ENCODE measurements at regions not wholly inside any gene's neighbourhood (a gene's known extent, or its start where the extent isn't known, plus 50 kb on each side); places are given as distances from the start of the nearest gene placed in this dataset.
"Not testable (repeated sequence)": the region's sequence is repeated elsewhere in the genome, so short reads cannot be mapped to it uniquely, and the experiment has no call there.

- CTCF ChIA-PET; H3K27ac Mint-ChIP-seq; ATAC-seq; H3K4me3 Mint-ChIP-seq; H3K4me1 Mint-ChIP-seq (ENCODE audit: low read depth); POLR2A ChIA-PET; H3K36me3 Mint-ChIP-seq (ENCODE audit: low read depth); intact Hi-C loops (cut with micrococcal nuclease); H3K9me3 Mint-ChIP-seq; H3K27me3 Mint-ChIP-seq; DNase-seq: not testable (repeated sequence)
Observed at GRCh38 chr5:34329201-34329600, 286.2 kb upstream of the C1QTNF3 start.

GRCh38 chr5:34329611-34330108, 286.6 kb upstream of the C1QTNF3 start:
- H3K9me3 Mint-ChIP-seq; H3K4me3 Mint-ChIP-seq; H3K36me3 Mint-ChIP-seq (ENCODE audit: low read depth); CTCF ChIA-PET; POLR2A ChIA-PET; H3K27ac Mint-ChIP-seq; ATAC-seq; H3K27me3 Mint-ChIP-seq; H3K4me1 Mint-ChIP-seq (ENCODE audit: low read depth); intact Hi-C loops (cut with micrococcal nuclease); DNase-seq: not testable (repeated sequence)

GRCh38 chr5:34331928-34332454, 289.0 kb upstream of the C1QTNF3 start:
- H3K4me1 Mint-ChIP-seq (ENCODE audit: low read depth); ATAC-seq; H3K27me3 Mint-ChIP-seq; intact Hi-C loops (cut with micrococcal nuclease); CTCF ChIA-PET; POLR2A ChIA-PET; DNase-seq; H3K9me3 Mint-ChIP-seq; H3K27ac Mint-ChIP-seq; H3K4me3 Mint-ChIP-seq; H3K36me3 Mint-ChIP-seq (ENCODE audit: low read depth): not testable (repeated sequence)

GRCh38 chr5:34339408-34340001, 296.5 kb upstream of the C1QTNF3 start:
- H3K4me3 Mint-ChIP-seq; H3K4me1 Mint-ChIP-seq (ENCODE audit: low read depth); intact Hi-C loops (cut with micrococcal nuclease); CTCF ChIA-PET; H3K27me3 Mint-ChIP-seq; ATAC-seq; DNase-seq; H3K36me3 Mint-ChIP-seq (ENCODE audit: low read depth); H3K9me3 Mint-ChIP-seq; POLR2A ChIA-PET; H3K27ac Mint-ChIP-seq: not testable (repeated sequence)

GRCh38 chr5:34354440-34354839, 301.7 kb upstream of the RAI14 start:
- intact Hi-C loops (cut with micrococcal nuclease); CTCF ChIA-PET; H3K36me3 Mint-ChIP-seq (ENCODE audit: low read depth): not testable (repeated sequence)

GRCh38 chr5:34371417-34371816, 284.7 kb upstream of the RAI14 start:
- peaks cover 11% of the 10 kb centered on the region for H3K27me3 Mint-ChIP-seq
- POLR2A ChIA-PET; intact Hi-C loops (cut with micrococcal nuclease); H3K4me1 Mint-ChIP-seq (ENCODE audit: low read depth); H3K36me3 Mint-ChIP-seq (ENCODE audit: low read depth); DNase-seq; H3K9me3 Mint-ChIP-seq; CTCF ChIA-PET; H3K27ac Mint-ChIP-seq; ATAC-seq; H3K4me3 Mint-ChIP-seq: not testable (repeated sequence)

More at GRCh38 chr5:34354440-34354839, 301.7 kb upstream of the RAI14 start:
- DNase-seq; H3K4me3 Mint-ChIP-seq; H3K27ac Mint-ChIP-seq; H3K27me3 Mint-ChIP-seq; ATAC-seq; H3K4me1 Mint-ChIP-seq (ENCODE audit: low read depth); H3K9me3 Mint-ChIP-seq; POLR2A ChIA-PET: not testable (repeated sequence)

- CTCF ChIA-PET; H3K9me3 Mint-ChIP-seq; H3K36me3 Mint-ChIP-seq (ENCODE audit: low read depth); H3K4me3 Mint-ChIP-seq; intact Hi-C loops (cut with micrococcal nuclease); H3K4me1 Mint-ChIP-seq (ENCODE audit: low read depth); DNase-seq; H3K27ac Mint-ChIP-seq; POLR2A ChIA-PET; ATAC-seq: not testable (repeated sequence)
- peaks cover 11% of the 10 kb centered on the region for H3K27me3 Mint-ChIP-seq
Observed at GRCh38 chr5:34371817-34372216, 284.3 kb upstream of the RAI14 start.

- H3K9me3 Mint-ChIP-seq; intact Hi-C loops (cut with micrococcal nuclease); H3K4me1 Mint-ChIP-seq (ENCODE audit: low read depth); POLR2A ChIA-PET; H3K4me3 Mint-ChIP-seq; DNase-seq; ATAC-seq; H3K27ac Mint-ChIP-seq; CTCF ChIA-PET; H3K27me3 Mint-ChIP-seq; H3K36me3 Mint-ChIP-seq (ENCODE audit: low read depth): not testable (repeated sequence)
Observed at GRCh38 chr5:34372739-34373138, 283.4 kb upstream of the RAI14 start.

GRCh38 chr5:34377651-34378050, 278.5 kb upstream of the RAI14 start:
- ATAC-seq; H3K4me3 Mint-ChIP-seq; POLR2A ChIA-PET; CTCF ChIA-PET; H3K36me3 Mint-ChIP-seq (ENCODE audit: low read depth); H3K9me3 Mint-ChIP-seq; H3K4me1 Mint-ChIP-seq (ENCODE audit: low read depth); intact Hi-C loops (cut with micrococcal nuclease); H3K27ac Mint-ChIP-seq; H3K27me3 Mint-ChIP-seq; DNase-seq: not testable (repeated sequence)

GRCh38 chr5:34378498-34378897, 277.6 kb upstream of the RAI14 start:
- DNase-seq; CTCF ChIA-PET; H3K27ac Mint-ChIP-seq; H3K36me3 Mint-ChIP-seq (ENCODE audit: low read depth); H3K4me3 Mint-ChIP-seq; H3K27me3 Mint-ChIP-seq; H3K9me3 Mint-ChIP-seq; intact Hi-C loops (cut with micrococcal nuclease); ATAC-seq; POLR2A ChIA-PET; H3K4me1 Mint-ChIP-seq (ENCODE audit: low read depth): not testable (repeated sequence)

GRCh38 chr5:34388754-34389153, 267.4 kb upstream of the RAI14 start:
- CTCF ChIA-PET; ATAC-seq; H3K36me3 Mint-ChIP-seq (ENCODE audit: low read depth); H3K4me3 Mint-ChIP-seq; H3K27me3 Mint-ChIP-seq; H3K4me1 Mint-ChIP-seq (ENCODE audit: low read depth); POLR2A ChIA-PET; H3K9me3 Mint-ChIP-seq; H3K27ac Mint-ChIP-seq; DNase-seq; intact Hi-C loops (cut with micrococcal nuclease): not testable (repeated sequence)

Data from activated CD8-positive, alpha-beta T cell treated with anti-CD3 and anti-CD28 coated beads for 36 hours (primary cell).